ENCODE measurements at regions not wholly inside any gene's neighbourhood (a gene's known extent, or its start where the extent isn't known, plus 50 kb on each side); places are given as distances from the start of the nearest gene placed in this dataset.

- TF ChIP-seq, protein P1, sequence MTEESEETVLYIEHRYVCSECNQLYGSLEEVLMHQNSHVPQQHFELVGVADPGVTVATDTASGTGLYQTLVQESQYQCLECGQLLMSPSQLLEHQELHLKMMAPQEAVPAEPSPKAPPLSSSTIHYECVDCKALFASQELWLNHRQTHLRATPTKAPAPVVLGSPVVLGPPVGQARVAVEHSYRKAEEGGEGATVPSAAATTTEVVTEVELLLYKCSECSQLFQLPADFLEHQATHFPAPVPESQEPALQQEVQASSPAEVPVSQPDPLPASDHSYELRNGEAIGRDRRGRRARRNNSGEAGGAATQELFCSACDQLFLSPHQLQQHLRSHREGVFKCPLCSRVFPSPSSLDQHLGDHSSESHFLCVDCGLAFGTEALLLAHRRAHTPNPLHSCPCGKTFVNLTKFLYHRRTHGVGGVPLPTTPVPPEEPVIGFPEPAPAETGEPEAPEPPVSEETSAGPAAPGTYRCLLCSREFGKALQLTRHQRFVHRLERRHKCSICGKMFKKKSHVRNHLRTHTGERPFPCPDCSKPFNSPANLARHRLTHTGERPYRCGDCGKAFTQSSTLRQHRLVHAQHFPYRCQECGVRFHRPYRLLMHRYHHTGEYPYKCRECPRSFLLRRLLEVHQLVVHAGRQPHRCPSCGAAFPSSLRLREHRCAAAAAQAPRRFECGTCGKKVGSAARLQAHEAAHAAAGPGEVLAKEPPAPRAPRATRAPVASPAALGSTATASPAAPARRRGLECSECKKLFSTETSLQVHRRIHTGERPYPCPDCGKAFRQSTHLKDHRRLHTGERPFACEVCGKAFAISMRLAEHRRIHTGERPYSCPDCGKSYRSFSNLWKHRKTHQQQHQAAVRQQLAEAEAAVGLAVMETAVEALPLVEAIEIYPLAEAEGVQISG (CRISPR knock-in tag; IDR thresholded peaks at IDR 0.05): no peak
Observed at GRCh38 chr3:90040554-90040953, 933.1 kb downstream of the EPHA3 start (continued).

- no peak overlapping the region for H3K27ac ChIP-seq (ENCODE audit: extremely low read length, insufficient read depth, low read length)
- in situ Hi-C loops (cut with HindIII; ENCODE audit: extremely low pct_ligation_motif_present, low pct_unique_long_range_greater_than_20kb): no loop called here
- H4K20me1 ChIP-seq (ENCODE audit: insufficient read depth, low read length): no peaks in the 10 kb centered on the region
- FAIRE-seq: no peak
- BruUV-seq (replicated peaks): no TSS peak
- no peak for ATAC-seq
- no peak overlapping the region for H3K4me3 ChIP-seq (replicated peaks in 1 of 3; ENCODE audit: insufficient read depth in 1 of 3, low read depth in 2 of 3, low read length in 3 of 3)
- DNase-seq (ENCODE audit: low spot score): no peak
- no peak for TF ChIP-seq ZNF513 (CRISPR knock-in tag; conservative IDR thresholded peaks at IDR 0.05)
- no peak for TF ChIP-seq ZNF136 (CRISPR knock-in tag; IDR thresholded peaks at IDR 0.05; ENCODE audit: low read depth)
- TF ChIP-seq ZNF382 (CRISPR knock-in tag; IDR thresholded peaks at IDR 0.05; ENCODE audit: borderline replicate concordance): no peak
- no peak for TF ChIP-seq NCOA5 (CRISPR knock-in tag; IDR thresholded peaks at IDR 0.05)
- TF ChIP-seq NR2F1 (CRISPR knock-in tag; IDR thresholded peaks at IDR 0.05): no peak
- no peak for TF ChIP-seq ZBTB21 (CRISPR knock-in tag; IDR thresholded peaks at IDR 0.05)
- TF ChIP-seq HOXA5 (CRISPR knock-in tag; IDR thresholded peaks at IDR 0.05): no peak
- TF ChIP-seq USF2 (IDR thresholded peaks at IDR 0.05; ENCODE audit: low read depth, low read length): no peak
- TF ChIP-seq USF2 (CRISPR knock-in tag; IDR thresholded peaks at IDR 0.05; ENCODE audit: borderline replicate concordance): no peak
- TF ChIP-seq ZNF207 (IDR thresholded peaks at IDR 0.05; ENCODE audit: borderline replicate concordance): no peak
- no peaks in the 10 kb centered on the region for H3K9me3 ChIP-seq (ENCODE audit: low read length)
- H2AFZ ChIP-seq (ENCODE audit: low read length): no peak overlapping the region
- no peaks in the 10 kb centered on the region for H3K27me3 ChIP-seq (ENCODE audit: control insufficient read depth in 1 of 2, insufficient read depth in 2 of 2, low read length in 2 of 2)
- no peaks in the 10 kb centered on the region for H3K4me1 ChIP-seq (ENCODE audit: insufficient read depth, low read length)
- CTCF ChIA-PET (ENCODE audit: low intra/inter-chr PET ratio, low total read pairs): no interaction called here
- POLR2A ChIA-PET: no interaction called here
- H3K9ac ChIP-seq (ENCODE audit: insufficient read depth, low read depth, low read length): no peak overlapping the region
- 1% methylated on average over 2 of the region's 2 CpGs for WGBS (ENCODE audit: low lambda C conversion rate)
- no peaks in the 10 kb centered on the region for H3K79me2 ChIP-seq (ENCODE audit: insufficient read depth, low read length)
- H3K36me3 ChIP-seq (replicated peaks in 1 of 2; ENCODE audit: control insufficient read depth in 1 of 2, insufficient read depth in 2 of 2, low read length in 2 of 2): no peaks in the 10 kb centered on the region
- intact Hi-C loops (cut with micrococcal nuclease; ENCODE audit: unreplicated experiment): no loop called here
- no peak overlapping the region for H3K4me2 ChIP-seq (ENCODE audit: low read depth, low read length)
Observed at GRCh38 chr3:90041995-90042394, 934.6 kb downstream of the EPHA3 start.

Data from HepG2 (cell line).